ENCODE measurements at regions not wholly inside any gene's neighbourhood (a gene's known extent, or its start where the extent isn't known, plus 50 kb on each side); places are given as distances from the start of the nearest gene placed in this dataset.
A peak's percentile ranks its signal among the peaks of the same experiment; 100 is the strongest.

- H3K36me3 ChIP-seq (ENCODE audit: insufficient read depth, low read length), result no peaks in the 10 kb centered on the region
- DNase-seq (ENCODE audit: low read depth, low spot score), result no peak
- no peaks in the 10 kb centered on the region for H3K9me3 ChIP-seq (ENCODE audit: low read depth, low read length)
- H3K27ac ChIP-seq, result peak overlapping the region; percentile 60
- peak overlapping the region; percentile 22 for H3K9ac ChIP-seq (ENCODE audit: insufficient read length)
- H3K4me3 ChIP-seq, result peak overlapping the region; percentile 34
- TF ChIP-seq POLR2AphosphoS5 (IDR thresholded peaks at IDR 0.05; ENCODE audit: borderline replicate concordance, low read depth, low read length) (no peak), EZH2 (IDR thresholded peaks at IDR 0.05) (no peak), FOXP2 (optimal IDR thresholded peaks at IDR 0.05; ENCODE audit: control extremely low read depth, extremely low read length, insufficient read depth) (no peak)
These were observed 50.0 kb upstream of the COL18A1 start for GRCh38 chr21:45354970-45355369.
